Keratinocyte (primary cell): ENCODE measurements at regions not wholly inside any gene's neighbourhood (a gene's known extent, or its start where the extent isn't known, plus 50 kb on each side); places are given as distances from the start of the nearest gene placed in this dataset.

ENCODE experiments used
- DNase-seq: peaks from one replicate; pipeline ENCODE4 v3.0.0-alpha.2; 2011; ENCODE audit warnings: low read depth, missing footprints, low spot score
- FAIRE-seq: peaks from 2 replicates; lab custom pipeline; 2011; peaks lifted over from hg19 to GRCh38; lab: Jason Lieb, UNC
- H2AFZ ChIP-seq: 2 replicates; pipeline ENCODE4 v1.6.0; 2012; ENCODE audit warnings: low read length, control low read depth, inconsistent platforms; ENCODE audit not compliant: control insufficient read depth
- H3K27ac ChIP-seq: 2 replicates; pipeline ENCODE4 v1.5.1; 2011; ENCODE audit warnings: low read length; ENCODE audit not compliant: control insufficient read depth, insufficient read depth
- H3K27me3 ChIP-seq: 3 replicates; pipeline ENCODE4 v1.6.0; 2011; ENCODE audit warnings: low read length; ENCODE audit not compliant: control insufficient read depth, insufficient read depth; ENCODE audit errors: extremely low read depth
- H3K36me3 ChIP-seq, 2 experiments: 2 replicates in 1 of 2; 3 replicates in 1 of 2; pipeline ENCODE4 v1.5.1; 2011; ENCODE audit warnings: low read length in 2 of 2, mild to moderate bottlenecking in 1 of 2; ENCODE audit not compliant: control insufficient read depth in 2 of 2, insufficient read depth in 2 of 2; ENCODE audit errors: extremely low read depth in 1 of 2
- H3K4me1 ChIP-seq: 3 replicates; pipeline ENCODE4 v1.5.1; 2011; ENCODE audit warnings: low read length; ENCODE audit not compliant: control insufficient read depth, insufficient read depth; ENCODE audit errors: extremely low read depth
- H3K4me2 ChIP-seq: 3 replicates; pipeline ENCODE4 v1.6.0; 2011; ENCODE audit warnings: low read depth, low read length; ENCODE audit not compliant: control insufficient read depth, insufficient read depth; ENCODE audit errors: extremely low read depth
- H3K4me3 ChIP-seq, 3 experiments: fragments of 200-600 bp in 1 of 3; sonication (generic) in 1 of 3; 2 replicates in 2 of 3; 3 replicates in 1 of 3; pipeline ENCODE4 v1.5.1; 2011 to 2016; ENCODE audit warnings: low read length in 3 of 3, mild to moderate bottlenecking in 3 of 3, control low read depth in 2 of 3, inconsistent platforms in 1 of 3, low read depth in 1 of 3, mixed read lengths in 1 of 3, mixed run types in 1 of 3, moderate library complexity in 1 of 3; ENCODE audit not compliant: control insufficient read depth in 2 of 3, insufficient read depth in 2 of 3; ENCODE audit errors: extremely low read depth in 1 of 3
- H3K79me2 ChIP-seq: 2 replicates; pipeline ENCODE4 v1.6.0; 2012; ENCODE audit warnings: low read length; ENCODE audit not compliant: control insufficient read depth, insufficient read depth
- H3K9ac ChIP-seq: 3 replicates; pipeline ENCODE4 v1.6.0; 2011; ENCODE audit warnings: low read length; ENCODE audit not compliant: control insufficient read depth, insufficient read depth; ENCODE audit errors: extremely low read depth
- H3K9me1 ChIP-seq: 3 replicates; pipeline ENCODE4 v1.6.0; 2011; ENCODE audit warnings: low read length; ENCODE audit not compliant: control insufficient read depth, insufficient read depth; ENCODE audit errors: extremely low read depth
- H3K9me3 ChIP-seq: 2 replicates; pipeline ENCODE4 v1.5.1; 2012; ENCODE audit warnings: low read depth, low read length; ENCODE audit not compliant: control insufficient read depth
- H4K20me1 ChIP-seq: 3 replicates; pipeline ENCODE4 v1.6.0; 2011; ENCODE audit warnings: low read length; ENCODE audit not compliant: control insufficient read depth, insufficient read depth; ENCODE audit errors: extremely low read depth
- EZH2 ChIP-seq: IDR thresholded peaks from one replicate; pipeline ENCODE4 v1.6.1; 2012; ENCODE audit warnings: inconsistent platforms, mild to moderate bottlenecking, low read length, moderate library complexity
- dilution Hi-C: fragments of 300-500 bp; cut with MboI; formaldehyde crosslinking; loops from one replicate; pipeline ENCODE4 v1.7.0; 2020; ENCODE audit warnings: low sequenced_read_pairs; ENCODE audit not compliant: extremely low pct_ligation_motif_present
- TF ChIP-seq, protein P1 (sequence below), 3 experiments: IDR thresholded peaks in 1 of 3; conservative IDR thresholded peaks in 1 of 3; optimal IDR thresholded peaks in 1 of 3; 2 replicates in 2 of 3; 3 replicates in 1 of 3; pipeline versions ENCODE3 to v1.5.1; 2011; ENCODE audit warnings: low read length in 3 of 3, mild to moderate bottlenecking in 3 of 3, moderate library complexity in 2 of 3, control low read depth in 1 of 3, inconsistent platforms in 1 of 3; ENCODE audit not compliant: insufficient read depth in 2 of 3; ENCODE audit errors: extremely low read depth in 1 of 3

DNA sequence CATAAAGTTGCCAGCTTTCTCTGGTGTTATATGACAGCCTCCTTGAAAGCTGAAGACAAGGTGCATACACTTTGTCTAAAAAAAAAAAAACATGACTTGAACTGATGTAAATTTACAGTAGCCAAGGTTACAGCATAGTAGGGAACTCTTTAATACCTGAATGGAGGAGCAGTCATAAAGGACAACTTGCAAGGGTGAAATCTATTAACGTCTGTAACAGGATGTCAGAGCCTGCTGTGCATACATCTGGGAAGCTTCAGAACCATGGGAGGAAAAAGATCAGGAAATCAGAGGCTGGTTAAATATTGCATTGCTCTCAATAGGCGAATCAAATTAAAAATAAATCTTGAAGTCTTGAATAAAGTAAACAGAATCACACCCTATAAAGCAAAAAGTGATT lies 484.0 kb upstream of the CTSO start:
- no peaks in the 10 kb centered on the region for H3K9me3 ChIP-seq
- no peaks in the 10 kb centered on the region for H3K36me3 ChIP-seq
- dilution Hi-C loops = no loop called here
- H3K9ac ChIP-seq = no peak overlapping the region
- no peaks in the 10 kb centered on the region for H3K9me1 ChIP-seq
- H3K4me3 ChIP-seq = no peak overlapping the region
- no peaks in the 10 kb centered on the region for H3K27me3 ChIP-seq
- no peak overlapping the region for H2AFZ ChIP-seq
- H3K4me2 ChIP-seq = no peak overlapping the region
- no peak for DNase-seq
- H3K27ac ChIP-seq = no peak overlapping the region
- no peaks in the 10 kb centered on the region for H4K20me1 ChIP-seq
- TF ChIP-seq, protein P1, sequence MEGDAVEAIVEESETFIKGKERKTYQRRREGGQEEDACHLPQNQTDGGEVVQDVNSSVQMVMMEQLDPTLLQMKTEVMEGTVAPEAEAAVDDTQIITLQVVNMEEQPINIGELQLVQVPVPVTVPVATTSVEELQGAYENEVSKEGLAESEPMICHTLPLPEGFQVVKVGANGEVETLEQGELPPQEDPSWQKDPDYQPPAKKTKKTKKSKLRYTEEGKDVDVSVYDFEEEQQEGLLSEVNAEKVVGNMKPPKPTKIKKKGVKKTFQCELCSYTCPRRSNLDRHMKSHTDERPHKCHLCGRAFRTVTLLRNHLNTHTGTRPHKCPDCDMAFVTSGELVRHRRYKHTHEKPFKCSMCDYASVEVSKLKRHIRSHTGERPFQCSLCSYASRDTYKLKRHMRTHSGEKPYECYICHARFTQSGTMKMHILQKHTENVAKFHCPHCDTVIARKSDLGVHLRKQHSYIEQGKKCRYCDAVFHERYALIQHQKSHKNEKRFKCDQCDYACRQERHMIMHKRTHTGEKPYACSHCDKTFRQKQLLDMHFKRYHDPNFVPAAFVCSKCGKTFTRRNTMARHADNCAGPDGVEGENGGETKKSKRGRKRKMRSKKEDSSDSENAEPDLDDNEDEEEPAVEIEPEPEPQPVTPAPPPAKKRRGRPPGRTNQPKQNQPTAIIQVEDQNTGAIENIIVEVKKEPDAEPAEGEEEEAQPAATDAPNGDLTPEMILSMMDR (optimal IDR thresholded peaks at IDR 0.05 in 1 of 3, IDR thresholded peaks at IDR 0.05 in 1 of 3, conservative IDR thresholded peaks at IDR 0.05 in 1 of 3; ENCODE audit: extremely low read depth in 1 of 3, insufficient read depth in 2 of 3, low read length in 3 of 3) = no peak
- TF ChIP-seq EZH2 = no peak
- H3K79me2 ChIP-seq = no peaks in the 10 kb centered on the region
- no peaks in the 10 kb centered on the region for H3K4me1 ChIP-seq
- FAIRE-seq = no peak

DNA sequence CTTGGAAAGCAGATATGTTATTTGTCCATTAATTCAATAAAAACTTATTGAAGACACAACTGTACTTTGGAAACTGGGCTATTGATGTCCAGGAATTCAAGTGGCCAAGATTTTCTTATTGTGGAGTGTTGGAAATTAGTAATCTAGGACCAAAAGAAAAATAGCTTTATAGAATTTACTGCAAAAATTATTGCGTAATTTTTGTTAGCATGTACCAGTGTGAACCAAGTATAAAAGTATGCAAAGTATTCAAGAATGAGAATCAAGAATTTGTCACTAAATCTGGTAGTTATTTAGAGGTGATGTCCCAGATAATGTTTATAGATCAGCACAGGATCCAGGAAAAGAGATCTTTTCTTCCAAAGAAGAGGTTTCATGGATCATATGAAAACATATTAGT lies 468.9 kb upstream of the CTSO start:
- no peak overlapping the region for H2AFZ ChIP-seq
- no peak overlapping the region for H3K4me3 ChIP-seq
- H3K9me3 ChIP-seq = no peaks in the 10 kb centered on the region
- FAIRE-seq = no peak
- dilution Hi-C loops = no loop called here
- H3K79me2 ChIP-seq = no peaks in the 10 kb centered on the region
- no peak for DNase-seq
- H3K27ac ChIP-seq = no peak overlapping the region
- H3K4me1 ChIP-seq = no peaks in the 10 kb centered on the region
- no peaks in the 10 kb centered on the region for H3K36me3 ChIP-seq
- no peak overlapping the region for H3K4me2 ChIP-seq
- TF ChIP-seq, protein P1 (optimal IDR thresholded peaks at IDR 0.05 in 1 of 3, IDR thresholded peaks at IDR 0.05 in 1 of 3, conservative IDR thresholded peaks at IDR 0.05 in 1 of 3; ENCODE audit: extremely low read depth in 1 of 3, insufficient read depth in 2 of 3, low read length in 3 of 3) = no peak
- no peak for TF ChIP-seq EZH2
- H3K27me3 ChIP-seq = no peaks in the 10 kb centered on the region
- no peaks in the 10 kb centered on the region for H4K20me1 ChIP-seq
- H3K9ac ChIP-seq = no peak overlapping the region
- no peaks in the 10 kb centered on the region for H3K9me1 ChIP-seq
